ENCODE measurements at regions not wholly inside any gene's neighbourhood (a gene's known extent, or its start where the extent isn't known, plus 50 kb on each side); places are given as distances from the start of the nearest gene placed in this dataset.

GRCh38 chr4:20037745-20038144 is 214.0 kb upstream of the SLIT2 start:
- DNase-seq: no peak
- no peaks in the 10 kb centered on the region for H3K27me3 Mint-ChIP-seq (ENCODE audit: unreplicated experiment)
- H3K27ac Mint-ChIP-seq (ENCODE audit: unreplicated experiment): no peak overlapping the region
- H3K4me3 Mint-ChIP-seq (ENCODE audit: unreplicated experiment): no peak overlapping the region
- H3K36me3 Mint-ChIP-seq (ENCODE audit: unreplicated experiment): no peaks in the 10 kb centered on the region
- peaks cover 4% of the 10 kb centered on the region for H3K4me1 Mint-ChIP-seq (ENCODE audit: low read depth, unreplicated experiment)
- H3K9me3 Mint-ChIP-seq (ENCODE audit: unreplicated experiment): no peaks in the 10 kb centered on the region
- no peak for TF ChIP-seq CTCF (IDR thresholded peaks at IDR 0.05; ENCODE audit: partially characterized antibody, unreplicated experiment)

GRCh38 chr4:20030108-20030507 is 221.6 kb upstream of the SLIT2 start:
- Mint-ChIP-seq H3K36me3 (ENCODE audit: unreplicated experiment) (no peaks in the 10 kb centered on the region), H3K4me3 (ENCODE audit: unreplicated experiment) (no peak overlapping the region), H3K27ac (ENCODE audit: unreplicated experiment) (no peak overlapping the region), H3K9me3 (ENCODE audit: unreplicated experiment) (no peaks in the 10 kb centered on the region), H3K27me3 (ENCODE audit: unreplicated experiment) (no peaks in the 10 kb centered on the region), H3K4me1 (ENCODE audit: low read depth, unreplicated experiment) (no peaks in the 10 kb centered on the region)
- no peak for DNase-seq
- no peak for TF ChIP-seq CTCF (IDR thresholded peaks at IDR 0.05; ENCODE audit: partially characterized antibody, unreplicated experiment)

- no peak for TF ChIP-seq CTCF (IDR thresholded peaks at IDR 0.05; ENCODE audit: partially characterized antibody, unreplicated experiment)
- no peak for DNase-seq
- Mint-ChIP-seq H3K4me3 (ENCODE audit: unreplicated experiment) (no peak overlapping the region), H3K27me3 (ENCODE audit: unreplicated experiment) (no peaks in the 10 kb centered on the region), H3K27ac (ENCODE audit: unreplicated experiment) (no peak overlapping the region), H3K36me3 (ENCODE audit: unreplicated experiment) (no peaks in the 10 kb centered on the region), H3K4me1 (ENCODE audit: low read depth, unreplicated experiment) (no peaks in the 10 kb centered on the region), H3K9me3 (ENCODE audit: unreplicated experiment) (no peaks in the 10 kb centered on the region)
Observed at GRCh38 chr4:20028645-20029044, 223.1 kb upstream of the SLIT2 start.

- no peaks in the 10 kb centered on the region for H3K27me3 Mint-ChIP-seq (ENCODE audit: unreplicated experiment)
- no peak overlapping the region for H3K4me3 Mint-ChIP-seq (ENCODE audit: unreplicated experiment)
- H3K9me3 Mint-ChIP-seq (ENCODE audit: unreplicated experiment): no peaks in the 10 kb centered on the region
- no peaks in the 10 kb centered on the region for H3K36me3 Mint-ChIP-seq (ENCODE audit: unreplicated experiment)
- H3K27ac Mint-ChIP-seq (ENCODE audit: unreplicated experiment): no peak overlapping the region
- no peaks in the 10 kb centered on the region for H3K4me1 Mint-ChIP-seq (ENCODE audit: low read depth, unreplicated experiment)
- no peak for TF ChIP-seq CTCF (IDR thresholded peaks at IDR 0.05; ENCODE audit: partially characterized antibody, unreplicated experiment)
- no peak for DNase-seq
Observed at GRCh38 chr4:20026456-20026855, 225.2 kb upstream of the SLIT2 start.

- H3K27me3 Mint-ChIP-seq (ENCODE audit: unreplicated experiment): no peaks in the 10 kb centered on the region
- H3K27ac Mint-ChIP-seq (ENCODE audit: unreplicated experiment): no peak overlapping the region
Observed at GRCh38 chr4:20022471-20022870, 229.2 kb upstream of the SLIT2 start.

More at GRCh38 chr4:20022471-20022870, 229.2 kb upstream of the SLIT2 start:
- Mint-ChIP-seq H3K9me3 (ENCODE audit: unreplicated experiment) (no peaks in the 10 kb centered on the region), H3K36me3 (ENCODE audit: unreplicated experiment) (no peaks in the 10 kb centered on the region), H3K4me3 (ENCODE audit: unreplicated experiment) (no peak overlapping the region), H3K4me1 (ENCODE audit: low read depth, unreplicated experiment) (no peaks in the 10 kb centered on the region)
- no peak for TF ChIP-seq CTCF (IDR thresholded peaks at IDR 0.05; ENCODE audit: partially characterized antibody, unreplicated experiment)
- no peak for DNase-seq

All from glutamatergic neuron (in vitro differentiated cells).